PC-9 (cell line): ENCODE measurements at regions not wholly inside any gene's neighbourhood (a gene's known extent, or its start where the extent isn't known, plus 50 kb on each side); places are given as distances from the start of the nearest gene placed in this dataset.

Experiments used
- EZH2 ChIP-seq: fragments of 200-600 bp; sonication (generic); IDR thresholded peaks from 2 replicates; pipeline ENCODE4 v1.8.0; 2017; ENCODE audit warnings: antibody characterized with exemption, low read depth
- TF ChIP-seq, protein P1 (sequence below): fragments of 200-600 bp; sonication (generic); conservative IDR thresholded peaks from 2 replicates; pipeline ENCODE4 v1.6.1; 2017; ENCODE audit warnings: mixed run types, antibody characterized with exemption, mild to moderate bottlenecking, moderate library complexity

- no peak for TF ChIP-seq EZH2
- TF ChIP-seq, protein P1, sequence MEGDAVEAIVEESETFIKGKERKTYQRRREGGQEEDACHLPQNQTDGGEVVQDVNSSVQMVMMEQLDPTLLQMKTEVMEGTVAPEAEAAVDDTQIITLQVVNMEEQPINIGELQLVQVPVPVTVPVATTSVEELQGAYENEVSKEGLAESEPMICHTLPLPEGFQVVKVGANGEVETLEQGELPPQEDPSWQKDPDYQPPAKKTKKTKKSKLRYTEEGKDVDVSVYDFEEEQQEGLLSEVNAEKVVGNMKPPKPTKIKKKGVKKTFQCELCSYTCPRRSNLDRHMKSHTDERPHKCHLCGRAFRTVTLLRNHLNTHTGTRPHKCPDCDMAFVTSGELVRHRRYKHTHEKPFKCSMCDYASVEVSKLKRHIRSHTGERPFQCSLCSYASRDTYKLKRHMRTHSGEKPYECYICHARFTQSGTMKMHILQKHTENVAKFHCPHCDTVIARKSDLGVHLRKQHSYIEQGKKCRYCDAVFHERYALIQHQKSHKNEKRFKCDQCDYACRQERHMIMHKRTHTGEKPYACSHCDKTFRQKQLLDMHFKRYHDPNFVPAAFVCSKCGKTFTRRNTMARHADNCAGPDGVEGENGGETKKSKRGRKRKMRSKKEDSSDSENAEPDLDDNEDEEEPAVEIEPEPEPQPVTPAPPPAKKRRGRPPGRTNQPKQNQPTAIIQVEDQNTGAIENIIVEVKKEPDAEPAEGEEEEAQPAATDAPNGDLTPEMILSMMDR: no peak
Observed at GRCh38 chr4:174427571-174428140, 94.6 kb downstream of the HPGD start.
